ENCODE measurements at regions not wholly inside any gene's neighbourhood (a gene's known extent, or its start where the extent isn't known, plus 50 kb on each side); places are given as distances from the start of the nearest gene placed in this dataset.
"Not testable (repeated sequence)": the region's sequence is repeated elsewhere in the genome, so short reads cannot be mapped to it uniquely, and the experiment has no call there.

GRCh38 chr10:118960157-118961090, 69.1 kb upstream of the NANOS1 start:
- no peak for DNase-seq (ENCODE audit: extremely low spot score)
- ChIA-PET POLR2A (no interaction called here), CTCF (no interaction called here)
- TF ChIP-seq CTCF (IDR thresholded peaks at IDR 0.05; ENCODE audit: control extremely low read depth, extremely low read depth, low read depth, missing control alignments): no peak

- ChIA-PET POLR2A (no interaction called here), CTCF (no interaction called here)
- no peak for TF ChIP-seq CTCF (IDR thresholded peaks at IDR 0.05; ENCODE audit: control extremely low read depth, extremely low read depth, low read depth, missing control alignments)
- DNase-seq (ENCODE audit: extremely low spot score): no peak
These were observed 68.1 kb upstream of the NANOS1 start for GRCh38 chr10:118961436-118961835.

- DNase-seq (ENCODE audit: extremely low spot score); POLR2A ChIA-PET; CTCF ChIA-PET: not testable (repeated sequence)
These were observed 67.1 kb upstream of the NANOS1 start for GRCh38 chr10:118962331-118962868.

GRCh38 chr10:118963341-118963740, 66.2 kb upstream of the NANOS1 start:
- TF ChIP-seq CTCF (IDR thresholded peaks at IDR 0.05; ENCODE audit: control extremely low read depth, extremely low read depth, low read depth, missing control alignments): no peak
- no peak for DNase-seq (ENCODE audit: extremely low spot score)
- ChIA-PET POLR2A (no interaction called here), CTCF (no interaction called here)

GRCh38 chr10:118963933-118964332, 65.6 kb upstream of the NANOS1 start:
- no peak for DNase-seq (ENCODE audit: extremely low spot score)
- POLR2A ChIA-PET: no interaction called here
- TF ChIP-seq CTCF (IDR thresholded peaks at IDR 0.05; ENCODE audit: control extremely low read depth, extremely low read depth, low read depth, missing control alignments): no peak
- CTCF ChIA-PET: no interaction called here

GRCh38 chr10:118964476-118964875, 65.0 kb upstream of the NANOS1 start:
- DNase-seq (ENCODE audit: extremely low spot score); POLR2A ChIA-PET; CTCF ChIA-PET: not testable (repeated sequence)

- no peak for TF ChIP-seq CTCF (IDR thresholded peaks at IDR 0.05; ENCODE audit: control extremely low read depth, extremely low read depth, low read depth, missing control alignments)
- ChIA-PET POLR2A (no interaction called here), CTCF (no interaction called here)
- no peak for DNase-seq (ENCODE audit: extremely low spot score)
These were observed 64.4 kb upstream of the NANOS1 start for GRCh38 chr10:118965096-118965495.

Data from GM10248 (cell line).